GM21526 (cell line): ENCODE measurements at regions not wholly inside any gene's neighbourhood (a gene's known extent, or its start where the extent isn't known, plus 50 kb on each side); places are given as distances from the start of the nearest gene placed in this dataset.
"Not testable (repeated sequence)": the region's sequence is repeated elsewhere in the genome, so short reads cannot be mapped to it uniquely, and the experiment has no call there.

Source experiments
- ATAC-seq: cut with Tn5 transposase; IDR thresholded peaks from one replicate; pipeline ENCODE4 v1.9.1; 2021; ENCODE audit warnings: moderate library complexity; ENCODE audit not compliant: unreplicated experiment, low FRiP score

GRCh38 chr12:91706466-91706865, 439.2 kb downstream of the BTG1 start:
- no peak for ATAC-seq

GRCh38 chr12:91704446-91704845, 441.2 kb downstream of the BTG1 start:
- no peak for ATAC-seq

- ATAC-seq: no peak
These were observed 442.0 kb downstream of the BTG1 start for GRCh38 chr12:91703491-91704283.

GRCh38 chr12:91702843-91703425, 442.7 kb downstream of the BTG1 start:
- ATAC-seq: no peak

- ATAC-seq: no peak
These were observed 449.7 kb downstream of the BTG1 start for GRCh38 chr12:91695964-91696363.

- not testable (repeated sequence) for ATAC-seq
These were observed 450.2 kb downstream of the BTG1 start for GRCh38 chr12:91695406-91695805.

- no peak for ATAC-seq
These were observed 455.1 kb downstream of the BTG1 start for GRCh38 chr12:91690531-91690930.

GRCh38 chr12:91687052-91688017, 458.3 kb downstream of the BTG1 start:
- ATAC-seq: no peak

- no peak for ATAC-seq
These were observed 459.7 kb downstream of the BTG1 start for GRCh38 chr12:91685917-91686316.

GRCh38 chr12:91681751-91682150, 463.9 kb downstream of the BTG1 start:
- no peak for ATAC-seq

GRCh38 chr12:91680864-91681263, 464.8 kb downstream of the BTG1 start:
- no peak for ATAC-seq

- no peak for ATAC-seq
These were observed 468.1 kb downstream of the BTG1 start for GRCh38 chr12:91677556-91677955.

- no peak for ATAC-seq
These were observed 470.2 kb downstream of the BTG1 start for GRCh38 chr12:91675401-91675800.

- no peak for ATAC-seq
These were observed 473.5 kb downstream of the BTG1 start for GRCh38 chr12:91672130-91672529.

- no peak for ATAC-seq
These were observed 478.0 kb downstream of the BTG1 start for GRCh38 chr12:91667694-91668093.

- ATAC-seq: no peak
These were observed 481.1 kb upstream of the DCN start for GRCh38 chr12:91663744-91664143.

- no peak for ATAC-seq
These were observed 480.7 kb upstream of the DCN start for GRCh38 chr12:91663310-91663709.

GRCh38 chr12:91662021-91662420, 479.4 kb upstream of the DCN start:
- ATAC-seq: no peak

GRCh38 chr12:91657032-91657431, 474.4 kb upstream of the DCN start:
- ATAC-seq: no peak

- ATAC-seq: no peak
These were observed 473.3 kb upstream of the DCN start for GRCh38 chr12:91655966-91656365.

GRCh38 chr12:91654087-91654486, 471.5 kb upstream of the DCN start:
- no peak for ATAC-seq
